Lower leg skin (tissue), 4 donors: ENCODE measurements at regions not wholly inside any gene's neighbourhood (a gene's known extent, or its start where the extent isn't known, plus 50 kb on each side); places are given as distances from the start of the nearest gene placed in this dataset.

Experiments
- DNase-seq, 2 donors: peaks; one replicate each; pipeline ENCODE4 v3.0.0-alpha.2; 2019; ENCODE audit warnings: low spot score in 2 of 2
- H3K4me3 ChIP-seq: fragments of 200-600 bp; sonication (generic); 2 replicates; pipeline ENCODE4 v1.5.1; 2017; ENCODE audit warnings: mild to moderate bottlenecking, low read depth; ENCODE audit not compliant: poor library complexity, severe bottlenecking
- CTCF ChIP-seq, 3 donors: fragments of 450-650 bp; IDR thresholded peaks; one replicate each; pipeline ENCODE4 v1.5.1; 2016; ENCODE audit warnings: antibody characterized with exemption in 3 of 3, mild to moderate bottlenecking in 3 of 3, moderate library complexity in 2 of 3
- POLR2A ChIP-seq, 2 donors: fragments of 450-650 bp; IDR thresholded peaks; one replicate each; pipeline ENCODE4 v1.6.1; 2016 to 2017; ENCODE audit warnings: antibody characterized with exemption in 2 of 2, mild to moderate bottlenecking in 1 of 2, moderate library complexity in 1 of 2
- WGBS, 2 donors: methylation state at CpG; one replicate each; pipeline ENCODE4 v1.1.5; 2018; 5-methylcytosine and 5-hydroxymethylcytosine counted together
- intact Hi-C: fragments of 100-400 bp; cut with DNase I; formaldehyde crosslinking; loops from one replicate; pipeline ENCODE4 v1.15.0; 2023; ENCODE audit warnings: low total_unique reads

GRCh38 chr2:221342388-221342787 lies 229.7 kb downstream of the EPHA4 start:
- WGBS, 2 donors, result 77 to 89% methylated on average over 8 of the region's 8 CpGs
- intact Hi-C loops, result no loop called here
- TF ChIP-seq CTCF (IDR thresholded peaks at IDR 0.05) (no peak), POLR2A (IDR thresholded peaks at IDR 0.05) (no peak)
- no peak for DNase-seq
- no peak overlapping the region for H3K4me3 ChIP-seq

GRCh38 chr2:221343524-221343923 lies 228.6 kb downstream of the EPHA4 start:
- 95 to 100% methylated on average over 1 of the region's 1 CpG for WGBS, 2 donors
- TF ChIP-seq POLR2A (IDR thresholded peaks at IDR 0.05) (no peak), CTCF (IDR thresholded peaks at IDR 0.05) (no peak)
- no peak for DNase-seq
- intact Hi-C loops, result no loop called here
- H3K4me3 ChIP-seq, result no peak overlapping the region

- intact Hi-C loops, result no loop called here
- no peak for DNase-seq
- no peak overlapping the region for H3K4me3 ChIP-seq
- no peak for TF ChIP-seq POLR2A (IDR thresholded peaks at IDR 0.05)
- no peak for TF ChIP-seq CTCF (IDR thresholded peaks at IDR 0.05)
Measured at GRCh38 chr2:221345516-221345915, 226.6 kb downstream of the EPHA4 start.

- no peak overlapping the region for H3K4me3 ChIP-seq
- DNase-seq, result no peak
- intact Hi-C loops, result no loop called here
- no peak for TF ChIP-seq CTCF (IDR thresholded peaks at IDR 0.05)
- WGBS, 2 donors, result 39 to 40% methylated on average over 3 of the region's 3 CpGs
Measured at GRCh38 chr2:221346411-221346810, 225.7 kb downstream of the EPHA4 start.

GRCh38 chr2:221347471-221347870 lies 224.6 kb downstream of the EPHA4 start:
- no peak overlapping the region for H3K4me3 ChIP-seq
- DNase-seq, result no peak
- WGBS, 2 donors, result 85 to 89% methylated on average over 2 of the region's 2 CpGs
- no peak for TF ChIP-seq POLR2A (IDR thresholded peaks at IDR 0.05)
- TF ChIP-seq CTCF (IDR thresholded peaks at IDR 0.05), result no peak
- intact Hi-C loops, result no loop called here

GRCh38 chr2:221350616-221351015 lies 221.5 kb downstream of the EPHA4 start:
- TF ChIP-seq CTCF (IDR thresholded peaks at IDR 0.05) (no peak), POLR2A (IDR thresholded peaks at IDR 0.05) (no peak)
- DNase-seq, result no peak

More at GRCh38 chr2:221350616-221351015, 221.5 kb downstream of the EPHA4 start:
- intact Hi-C loops, result no loop called here
- H3K4me3 ChIP-seq, result no peak overlapping the region
- 40 to 45% methylated on average over 1 of the region's 1 CpG for WGBS, 2 donors
